ENCODE measurements at regions not wholly inside any gene's neighbourhood (a gene's known extent, or its start where the extent isn't known, plus 50 kb on each side); places are given as distances from the start of the nearest gene placed in this dataset.

- no peak for TF ChIP-seq CTCF (IDR thresholded peaks at IDR 0.05; ENCODE audit: low read length)
- TF ChIP-seq EZH2 (IDR thresholded peaks at IDR 0.05; ENCODE audit: borderline replicate concordance, low read length): no peak
Observed at GRCh38 chr11:45378516-45378915, 92.4 kb upstream of the SYT13 start.
